ENCODE measurements at regions not wholly inside any gene's neighbourhood (a gene's known extent, or its start where the extent isn't known, plus 50 kb on each side); places are given as distances from the start of the nearest gene placed in this dataset.
"Not testable (repeated sequence)": the region's sequence is repeated elsewhere in the genome, so short reads cannot be mapped to it uniquely, and the experiment has no call there.

DNA sequence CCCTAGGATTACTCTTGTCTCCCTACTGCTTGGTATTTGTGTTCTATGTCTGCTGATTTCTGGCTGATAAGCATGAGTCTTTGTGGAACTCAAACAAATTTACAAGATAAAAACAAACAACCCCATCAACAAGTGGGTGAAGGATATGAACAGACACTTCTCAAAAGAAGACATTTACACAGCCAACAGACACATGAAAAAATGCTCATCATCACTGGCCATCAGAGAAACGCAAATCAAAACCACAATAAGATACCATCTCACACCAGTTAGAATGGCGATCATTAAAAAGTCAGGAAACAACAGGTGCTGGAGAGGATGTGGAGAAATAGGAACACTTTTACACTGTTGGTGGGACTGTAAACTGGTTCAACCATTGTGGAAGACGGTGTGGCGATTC, 81.5 kb upstream of the GAS1 start:
- TF ChIP-seq CTCF (IDR thresholded peaks at IDR 0.05; ENCODE audit: poor library complexity); EZH2 (IDR thresholded peaks at IDR 0.05; ENCODE audit: borderline replicate concordance): not testable (repeated sequence)
